Left lung (tissue), 4 donors: ENCODE measurements at regions not wholly inside any gene's neighbourhood (a gene's known extent, or its start where the extent isn't known, plus 50 kb on each side); places are given as distances from the start of the nearest gene placed in this dataset.

Experiments
- ATAC-seq: fragments of 200-7000 bp; cut with Tn5 transposase; one replicate; pipeline ENCODE4 v1.9.1; 2020; ENCODE audit warnings: moderate library complexity
- DNase-seq, 4 donors: peaks; one replicate each; pipeline ENCODE4 v3.0.0-alpha.2; 2013 to 2020
- H3K27ac ChIP-seq, 2 donors: fragments of 200-600 bp; sonication (generic) in 1 of 2; one replicate each; pipeline versions ENCODE4 v1.5.0 to v1.8.0; 2020 to 2021
- H3K27me3 ChIP-seq, 2 donors: fragments of 200-600 bp; sonication (generic) in 1 of 2; one replicate each; pipeline versions ENCODE4 v1.5.0 to v1.8.0; 2020 to 2021
- H3K36me3 ChIP-seq, 2 donors: fragments of 200-600 bp; sonication (generic) in 1 of 2; one replicate each; pipeline versions ENCODE4 v1.5.0 to v1.8.0; 2020 to 2021
- H3K4me1 ChIP-seq, 2 donors: fragments of 200-600 bp; one replicate each; pipeline ENCODE4 v1.8.0; 2021
- H3K4me3 ChIP-seq, 2 donors: fragments of 200-600 bp; sonication (generic) in 1 of 2; one replicate each; pipeline versions ENCODE4 v1.5.0 to v1.8.0; 2020 to 2021; ENCODE audit warnings: mild to moderate bottlenecking in 1 of 2
- H3K9me3 ChIP-seq, 2 donors: fragments of 200-600 bp; sonication (generic) in 1 of 2; one replicate each; pipeline versions ENCODE4 v1.5.0 to v1.8.0; 2020 to 2021
- intact Hi-C, 2 donors: fragments of 100-400 bp; cut with DNase I; formaldehyde crosslinking; loops; one replicate each; pipeline versions ENCODE4 v1.11.2 to v1.14.2; 2022
- TF ChIP-seq, protein P1 (sequence below), 2 donors: fragments of 200-600 bp; sonication (generic) in 1 of 2; IDR thresholded peaks; one replicate each; pipeline versions ENCODE4 v1.5.0 to v1.8.0; 2021; ENCODE audit warnings: antibody characterized with exemption in 2 of 2
- donor health status: DM: no; HTN: yes; CAD: no.
- donor health status: DM: no; HTN: no; CAD: no.

DNA sequence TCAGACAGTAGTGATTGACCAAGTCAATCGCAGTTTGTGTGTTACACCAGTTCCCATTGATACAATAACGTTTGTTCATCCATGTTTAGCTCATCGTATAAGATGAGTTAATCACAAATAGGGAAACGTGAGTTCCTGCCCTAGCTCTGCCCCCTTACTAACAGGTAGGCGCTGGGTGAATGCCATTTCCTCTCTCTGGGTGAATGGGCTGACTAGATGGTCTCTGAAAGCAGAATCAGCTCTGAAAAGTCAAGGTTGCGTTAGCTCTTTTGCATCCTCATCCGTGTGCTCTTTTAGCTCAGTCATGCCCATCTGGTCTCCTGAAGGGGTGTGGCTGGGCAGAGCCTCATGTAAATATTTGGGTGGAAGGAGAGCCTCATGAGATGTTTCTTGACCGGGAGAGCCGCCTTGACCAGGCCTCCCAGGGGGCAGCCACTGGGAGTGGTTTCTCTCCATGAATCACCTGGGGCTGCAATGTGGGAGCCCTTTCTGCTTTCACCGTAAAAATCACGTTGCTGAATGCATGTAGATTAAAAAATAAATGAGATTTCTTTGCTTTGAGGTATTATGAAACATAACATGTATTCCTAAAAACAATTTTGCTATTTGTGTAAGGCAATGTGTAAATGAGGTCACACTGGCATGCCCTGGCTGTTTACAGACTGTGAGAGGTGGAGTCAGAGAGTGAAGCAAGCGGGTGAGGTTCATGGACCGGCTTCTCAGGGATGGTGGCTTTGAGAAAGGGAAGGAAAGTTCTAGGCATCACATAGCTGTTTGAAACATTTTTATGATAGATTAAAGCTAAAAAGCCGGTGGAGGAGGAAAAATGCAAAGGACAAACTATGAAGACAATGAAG lies 108.4 kb upstream of the RASGRP1 start:
- Histone ChIP-seq H3K27me3 (no peaks in the 10 kb centered on the region), H3K4me3 (no peak overlapping the region), H3K9me3 (no peaks in the 10 kb centered on the region), H3K27ac (no peak overlapping the region), H3K36me3 (no peaks in the 10 kb centered on the region), H3K4me1 (no peaks in the 10 kb centered on the region)
- intact Hi-C loops = no loop called here
- ATAC-seq = no peak
- no peak for DNase-seq
- TF ChIP-seq, protein P1, sequence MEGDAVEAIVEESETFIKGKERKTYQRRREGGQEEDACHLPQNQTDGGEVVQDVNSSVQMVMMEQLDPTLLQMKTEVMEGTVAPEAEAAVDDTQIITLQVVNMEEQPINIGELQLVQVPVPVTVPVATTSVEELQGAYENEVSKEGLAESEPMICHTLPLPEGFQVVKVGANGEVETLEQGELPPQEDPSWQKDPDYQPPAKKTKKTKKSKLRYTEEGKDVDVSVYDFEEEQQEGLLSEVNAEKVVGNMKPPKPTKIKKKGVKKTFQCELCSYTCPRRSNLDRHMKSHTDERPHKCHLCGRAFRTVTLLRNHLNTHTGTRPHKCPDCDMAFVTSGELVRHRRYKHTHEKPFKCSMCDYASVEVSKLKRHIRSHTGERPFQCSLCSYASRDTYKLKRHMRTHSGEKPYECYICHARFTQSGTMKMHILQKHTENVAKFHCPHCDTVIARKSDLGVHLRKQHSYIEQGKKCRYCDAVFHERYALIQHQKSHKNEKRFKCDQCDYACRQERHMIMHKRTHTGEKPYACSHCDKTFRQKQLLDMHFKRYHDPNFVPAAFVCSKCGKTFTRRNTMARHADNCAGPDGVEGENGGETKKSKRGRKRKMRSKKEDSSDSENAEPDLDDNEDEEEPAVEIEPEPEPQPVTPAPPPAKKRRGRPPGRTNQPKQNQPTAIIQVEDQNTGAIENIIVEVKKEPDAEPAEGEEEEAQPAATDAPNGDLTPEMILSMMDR (IDR thresholded peaks at IDR 0.05) = no peak

DNA sequence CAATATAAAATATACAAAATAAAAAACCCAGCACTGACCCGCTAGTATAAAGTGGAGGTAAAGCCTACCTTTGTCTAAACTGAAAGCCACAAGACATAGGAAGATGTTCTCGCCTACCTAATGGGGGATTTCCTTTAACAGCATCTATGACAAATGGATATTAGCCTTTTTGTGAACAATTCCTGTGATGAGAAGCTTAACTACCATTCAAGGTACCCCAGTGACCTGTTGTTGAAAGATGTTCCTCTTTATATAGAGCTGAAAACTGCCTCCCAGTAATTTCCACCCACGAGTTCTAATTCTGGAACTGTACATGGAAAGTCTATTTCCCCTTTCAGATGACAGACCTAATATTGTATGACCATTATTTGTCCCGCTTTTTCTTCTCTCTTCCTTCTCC lies 109.8 kb upstream of the RASGRP1 start:
- no peaks in the 10 kb centered on the region for H3K27me3 ChIP-seq
- intact Hi-C loops = no loop called here
- no peak overlapping the region for H3K4me3 ChIP-seq
- H3K27ac ChIP-seq = no peak overlapping the region
- no peaks in the 10 kb centered on the region for H3K9me3 ChIP-seq
- TF ChIP-seq, protein P1 (IDR thresholded peaks at IDR 0.05) = no peak
- H3K36me3 ChIP-seq = no peaks in the 10 kb centered on the region
- no peak for ATAC-seq
- no peaks in the 10 kb centered on the region for H3K4me1 ChIP-seq
- DNase-seq = no peak

DNA sequence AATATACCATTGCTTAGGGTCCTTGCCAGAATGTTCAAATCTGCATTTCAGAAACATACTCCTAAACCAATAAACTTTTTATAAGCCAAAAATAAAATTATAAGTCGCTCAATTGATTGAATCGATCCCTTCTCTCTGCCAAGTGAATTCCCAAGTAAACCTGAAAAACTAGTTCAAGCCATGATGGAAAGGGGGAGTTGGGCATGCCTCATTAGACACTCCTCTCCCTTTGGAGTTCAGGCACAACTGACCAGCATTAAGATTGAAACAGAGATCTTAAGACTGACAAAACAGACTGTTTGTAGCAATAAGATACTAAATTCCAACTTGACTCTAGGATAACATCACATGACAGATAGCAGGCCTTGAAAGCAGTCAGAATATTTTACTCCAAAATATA lies 113.7 kb upstream of the RASGRP1 start:
- H3K9me3 ChIP-seq = no peaks in the 10 kb centered on the region
- DNase-seq (no peak), ATAC-seq (no peak)
- H3K27ac ChIP-seq = no peak overlapping the region
- no peaks in the 10 kb centered on the region for H3K4me1 ChIP-seq
- H3K27me3 ChIP-seq = no peaks in the 10 kb centered on the region
- H3K4me3 ChIP-seq = no peak overlapping the region
- TF ChIP-seq, protein P1 (IDR thresholded peaks at IDR 0.05) = no peak
- intact Hi-C loops = no loop called here
- H3K36me3 ChIP-seq = no peaks in the 10 kb centered on the region

DNA sequence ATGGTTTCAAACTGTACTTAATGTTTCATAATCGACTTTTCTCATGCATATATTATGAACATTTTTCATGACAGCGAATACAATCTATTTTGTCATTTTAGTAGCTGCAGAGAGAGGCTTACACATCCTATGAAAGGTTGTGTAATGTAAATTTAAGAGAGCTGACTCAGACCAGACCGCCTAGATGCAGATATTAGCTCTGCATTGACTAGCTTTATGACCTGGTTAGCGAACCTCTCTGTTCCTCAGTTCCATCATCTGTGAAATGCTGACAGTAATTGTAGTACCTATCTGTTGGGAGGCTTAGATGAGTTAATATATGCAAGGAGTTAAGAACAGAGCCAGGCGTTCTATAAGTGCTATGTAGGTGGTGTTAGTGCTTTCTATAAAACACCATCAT lies 116.2 kb upstream of the RASGRP1 start:
- H3K27me3 ChIP-seq = no peaks in the 10 kb centered on the region
- intact Hi-C loops = loop anchor here in 1 of 2 donors (10.0 kb wide), 3 partner anchors 116 to 686 kb away; partner anchors contain the start of gene RASGRP1
- ATAC-seq (no peak), DNase-seq (no peak)
- no peaks in the 10 kb centered on the region for H3K4me1 ChIP-seq
- no peaks in the 10 kb centered on the region for H3K36me3 ChIP-seq
- no peaks in the 10 kb centered on the region for H3K9me3 ChIP-seq
- no peak overlapping the region for H3K27ac ChIP-seq
- H3K4me3 ChIP-seq = no peak overlapping the region
- TF ChIP-seq, protein P1 (IDR thresholded peaks at IDR 0.05) = no peak

DNA sequence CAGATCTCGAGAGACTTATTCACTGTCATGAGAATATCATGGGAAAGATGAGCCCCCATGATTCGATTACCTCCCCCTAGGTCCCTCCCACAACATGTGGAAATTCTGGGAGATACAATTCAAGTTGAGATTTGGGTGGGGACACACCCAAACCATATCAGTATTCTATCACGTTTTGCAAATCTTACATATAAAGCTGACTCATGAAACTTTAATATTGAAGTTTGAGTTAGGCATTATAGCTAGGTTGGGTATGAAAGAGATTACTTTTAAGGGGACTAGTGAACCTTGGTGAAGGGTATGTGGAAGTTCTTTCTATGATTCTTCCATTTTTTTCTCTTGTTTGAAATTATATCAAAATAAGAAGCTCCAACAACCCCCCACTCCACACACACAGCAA lies 117.7 kb upstream of the RASGRP1 start:
- Histone ChIP-seq H3K4me1 (no peaks in the 10 kb centered on the region), H3K27ac (no peak overlapping the region), H3K36me3 (no peaks in the 10 kb centered on the region), H3K9me3 (no peaks in the 10 kb centered on the region), H3K4me3 (no peak overlapping the region), H3K27me3 (no peaks in the 10 kb centered on the region)
- no peak for ATAC-seq
- no peak for DNase-seq
- TF ChIP-seq, protein P1 (IDR thresholded peaks at IDR 0.05) = no peak
- intact Hi-C loops = loop anchor here in 1 of 2 donors (10.0 kb wide), 3 partner anchors 118 to 688 kb away; partner anchors contain the start of gene RASGRP1
